Activated naive CD4-positive, alpha-beta T cell treated with anti-CD3 and anti-CD28 coated beads, Interleukin-2, amount 50 U/mL, for 72 hours (primary cell): ENCODE measurements at regions not wholly inside any gene's neighbourhood (a gene's known extent, or its start where the extent isn't known, plus 50 kb on each side); places are given as distances from the start of the nearest gene placed in this dataset.

Source experiments
- ATAC-seq, 2 donors: fragments of 150-1000 bp; cut with Tn5 transposase; 2 replicates each; pipeline ENCODE4 v1.10.0; 2021; ENCODE audit warnings: mild to moderate bottlenecking in 2 of 2, moderate library complexity in 2 of 2
- DNase-seq, 2 donors: peaks; one replicate each; pipeline ENCODE4 v3.0.0; 2021 to 2022; ENCODE audit warnings: low spot score in 2 of 2
- H3K27ac Mint-ChIP-seq, 2 donors: one replicate each; pipeline ENCODE4 v1.8.0; 2022; ENCODE audit warnings: mild to moderate bottlenecking in 2 of 2, mixed read lengths in 2 of 2
- H3K36me3 Mint-ChIP-seq, 2 donors: one replicate each; pipeline ENCODE4 v1.8.0; 2022; ENCODE audit warnings: mixed read lengths in 2 of 2
- H3K9me3 Mint-ChIP-seq, 2 donors: one replicate each; pipeline ENCODE4 v1.8.0; 2022; ENCODE audit warnings: mixed read lengths in 2 of 2

- ATAC-seq = no peak
- no peaks in the 10 kb centered on the region for H3K36me3 Mint-ChIP-seq
- H3K9me3 Mint-ChIP-seq = no peaks in the 10 kb centered on the region
- no peak for DNase-seq
- no peak overlapping the region for H3K27ac Mint-ChIP-seq
These were observed 148.0 kb downstream of the RPLP1 start for GRCh38 chr15:69600556-69601085.

- Mint-ChIP-seq H3K27ac (no peak overlapping the region), H3K36me3 (no peaks in the 10 kb centered on the region), H3K9me3 (no peaks in the 10 kb centered on the region)
- DNase-seq (no peak), ATAC-seq (no peak)
These were observed 149.3 kb downstream of the RPLP1 start for GRCh38 chr15:69601711-69602504.

- no peak for DNase-seq
- H3K36me3 Mint-ChIP-seq = no peaks in the 10 kb centered on the region
- peaks cover 0 to 5% of the 10 kb centered on the region in 2 donors for H3K9me3 Mint-ChIP-seq
- H3K27ac Mint-ChIP-seq = no peak overlapping the region
- no peak for ATAC-seq
These were observed 150.3 kb downstream of the RPLP1 start for GRCh38 chr15:69602921-69603320.

- Mint-ChIP-seq H3K9me3 (peaks cover 0 to 5% of the 10 kb centered on the region in 2 donors), H3K36me3 (no peaks in the 10 kb centered on the region), H3K27ac (no peak overlapping the region)
- no peak for ATAC-seq
- DNase-seq = no peak
These were observed 150.9 kb downstream of the RPLP1 start for GRCh38 chr15:69603369-69604071.

- peaks cover 0 to 5% of the 10 kb centered on the region in 2 donors for H3K9me3 Mint-ChIP-seq
- ATAC-seq = no peak
- no peak for DNase-seq
- H3K36me3 Mint-ChIP-seq = no peaks in the 10 kb centered on the region
- H3K27ac Mint-ChIP-seq = no peak overlapping the region
These were observed 151.4 kb downstream of the RPLP1 start for GRCh38 chr15:69604072-69604411.

GRCh38 chr15:69606144-69606543 lies 153.5 kb downstream of the RPLP1 start:
- peaks cover 0 to 5% of the 10 kb centered on the region in 2 donors for H3K9me3 Mint-ChIP-seq
- H3K36me3 Mint-ChIP-seq = no peaks in the 10 kb centered on the region
- H3K27ac Mint-ChIP-seq = no peak overlapping the region
- DNase-seq (no peak), ATAC-seq (no peak)

- peaks cover 0 to 5% of the 10 kb centered on the region in 2 donors for H3K9me3 Mint-ChIP-seq
- H3K27ac Mint-ChIP-seq = no peak overlapping the region
- ATAC-seq = no peak
- no peaks in the 10 kb centered on the region for H3K36me3 Mint-ChIP-seq
- no peak for DNase-seq
These were observed 154.4 kb downstream of the RPLP1 start for GRCh38 chr15:69606921-69607500.

- Mint-ChIP-seq H3K36me3 (no peaks in the 10 kb centered on the region), H3K9me3 (peaks cover 0 to 5% of the 10 kb centered on the region in 2 donors), H3K27ac (peak overlapping the region in 1 of 2 donors; percentile 83)
- DNase-seq (no peak), ATAC-seq (no peak)
These were observed 156.0 kb downstream of the RPLP1 start for GRCh38 chr15:69608661-69609060.

- ATAC-seq (peak; percentile 53 to 90), DNase-seq (no peak)
- peaks cover 0 to 5% of the 10 kb centered on the region in 2 donors for H3K9me3 Mint-ChIP-seq
- peak overlapping the region in 1 of 2 donors; percentile 83 for H3K27ac Mint-ChIP-seq
- H3K36me3 Mint-ChIP-seq = no peaks in the 10 kb centered on the region
These were observed 156.6 kb downstream of the RPLP1 start for GRCh38 chr15:69609176-69609575.

GRCh38 chr15:69609776-69610175 lies 157.2 kb downstream of the RPLP1 start:
- ATAC-seq (no peak), DNase-seq (no peak)
- H3K27ac Mint-ChIP-seq = peak overlapping the region in 1 of 2 donors; percentile 66
- no peaks in the 10 kb centered on the region for H3K36me3 Mint-ChIP-seq
- peaks cover 0 to 5% of the 10 kb centered on the region in 2 donors for H3K9me3 Mint-ChIP-seq

GRCh38 chr15:69610277-69610676 lies 157.7 kb downstream of the RPLP1 start:
- ATAC-seq = no peak
- DNase-seq = no peak
- Mint-ChIP-seq H3K9me3 (peaks cover 0 to 5% of the 10 kb centered on the region in 2 donors), H3K36me3 (no peaks in the 10 kb centered on the region), H3K27ac (no peak overlapping the region)

- no peak for DNase-seq
- H3K9me3 Mint-ChIP-seq = peaks cover 0 to 5% of the 10 kb centered on the region in 2 donors
- ATAC-seq = no peak
- H3K27ac Mint-ChIP-seq = no peak overlapping the region
- no peaks in the 10 kb centered on the region for H3K36me3 Mint-ChIP-seq
These were observed 158.2 kb downstream of the RPLP1 start for GRCh38 chr15:69610858-69611257.

- DNase-seq (no peak), ATAC-seq (no peak)
- no peak overlapping the region for H3K27ac Mint-ChIP-seq
These were observed 159.5 kb downstream of the RPLP1 start for GRCh38 chr15:69612112-69612511.

GRCh38 chr15:69613182-69613581 lies 160.6 kb downstream of the RPLP1 start:
- no peak for ATAC-seq
- no peaks in the 10 kb centered on the region for H3K9me3 Mint-ChIP-seq
- no peaks in the 10 kb centered on the region for H3K36me3 Mint-ChIP-seq
- no peak for DNase-seq
- no peak overlapping the region for H3K27ac Mint-ChIP-seq

More at GRCh38 chr15:69612112-69612511, 159.5 kb downstream of the RPLP1 start:
- H3K36me3 Mint-ChIP-seq = no peaks in the 10 kb centered on the region
- peaks cover 0 to 5% of the 10 kb centered on the region in 2 donors for H3K9me3 Mint-ChIP-seq

- DNase-seq (no peak), ATAC-seq (no peak)
- no peak overlapping the region for H3K27ac Mint-ChIP-seq
- no peaks in the 10 kb centered on the region for H3K36me3 Mint-ChIP-seq
- H3K9me3 Mint-ChIP-seq = no peaks in the 10 kb centered on the region
These were observed 161.4 kb downstream of the RPLP1 start for GRCh38 chr15:69613988-69614387.

GRCh38 chr15:69615736-69616135 lies 163.1 kb downstream of the RPLP1 start:
- Mint-ChIP-seq H3K9me3 (no peaks in the 10 kb centered on the region), H3K36me3 (no peaks in the 10 kb centered on the region), H3K27ac (no peak overlapping the region)
- DNase-seq = no peak
- no peak for ATAC-seq

GRCh38 chr15:69616558-69616957 lies 163.9 kb downstream of the RPLP1 start:
- Mint-ChIP-seq H3K27ac (no peak overlapping the region), H3K36me3 (peaks cover 0 to 2% of the 10 kb centered on the region in 2 donors), H3K9me3 (peaks cover 0 to under 1% of the 10 kb centered on the region in 2 donors)
- ATAC-seq (no peak), DNase-seq (no peak)
